Panc1 (cell line): ENCODE measurements at regions not wholly inside any gene's neighbourhood (a gene's known extent, or its start where the extent isn't known, plus 50 kb on each side); places are given as distances from the start of the nearest gene placed in this dataset.

Experiments
- POLR2AphosphoS5 ChIP-seq: IDR thresholded peaks from 2 replicates; pipeline ENCODE4 v1.6.1; 2012; ENCODE audit warnings: mild to moderate bottlenecking, low read depth, low read length, moderate library complexity
- TF ChIP-seq, protein P1 (sequence below): fragments of 450-650 bp; IDR thresholded peaks from 2 replicates; pipeline ENCODE4 v1.5.1; 2017; ENCODE audit warnings: mild to moderate bottlenecking
- TF ChIP-seq, protein P2 (sequence below), 2 experiments: IDR thresholded peaks; 2 replicates each; pipeline ENCODE4 v1.6.1; 2011 to 2012; ENCODE audit warnings: low read depth in 2 of 2, control low read depth in 1 of 2, low read length in 1 of 2, mild to moderate bottlenecking in 1 of 2, moderate library complexity in 1 of 2; ENCODE audit not compliant: insufficient read depth in 1 of 2

DNA sequence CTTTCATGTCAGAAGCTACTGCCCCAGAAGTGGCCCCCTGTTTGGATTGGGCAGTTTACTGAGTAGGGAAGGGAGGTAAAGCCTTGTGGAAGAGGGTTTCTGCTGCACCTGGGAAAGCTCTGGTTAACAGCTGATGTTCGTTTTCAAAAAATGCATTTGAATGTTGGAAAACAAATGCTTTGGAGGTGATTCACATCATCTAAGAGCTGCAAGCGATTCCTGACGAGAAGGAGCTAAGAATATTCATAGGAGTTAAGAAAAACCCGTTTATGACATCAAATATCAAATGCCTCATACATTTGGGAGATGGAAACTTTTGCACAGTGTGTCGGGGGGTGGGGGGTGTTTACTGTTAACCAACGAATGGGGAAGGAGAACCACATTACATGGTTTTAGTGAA, 183.8 kb upstream of the NR2F2 start:
- TF ChIP-seq, protein P1, sequence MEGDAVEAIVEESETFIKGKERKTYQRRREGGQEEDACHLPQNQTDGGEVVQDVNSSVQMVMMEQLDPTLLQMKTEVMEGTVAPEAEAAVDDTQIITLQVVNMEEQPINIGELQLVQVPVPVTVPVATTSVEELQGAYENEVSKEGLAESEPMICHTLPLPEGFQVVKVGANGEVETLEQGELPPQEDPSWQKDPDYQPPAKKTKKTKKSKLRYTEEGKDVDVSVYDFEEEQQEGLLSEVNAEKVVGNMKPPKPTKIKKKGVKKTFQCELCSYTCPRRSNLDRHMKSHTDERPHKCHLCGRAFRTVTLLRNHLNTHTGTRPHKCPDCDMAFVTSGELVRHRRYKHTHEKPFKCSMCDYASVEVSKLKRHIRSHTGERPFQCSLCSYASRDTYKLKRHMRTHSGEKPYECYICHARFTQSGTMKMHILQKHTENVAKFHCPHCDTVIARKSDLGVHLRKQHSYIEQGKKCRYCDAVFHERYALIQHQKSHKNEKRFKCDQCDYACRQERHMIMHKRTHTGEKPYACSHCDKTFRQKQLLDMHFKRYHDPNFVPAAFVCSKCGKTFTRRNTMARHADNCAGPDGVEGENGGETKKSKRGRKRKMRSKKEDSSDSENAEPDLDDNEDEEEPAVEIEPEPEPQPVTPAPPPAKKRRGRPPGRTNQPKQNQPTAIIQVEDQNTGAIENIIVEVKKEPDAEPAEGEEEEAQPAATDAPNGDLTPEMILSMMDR, result no peak
- no peak for TF ChIP-seq POLR2AphosphoS5
- TF ChIP-seq, protein P2, sequence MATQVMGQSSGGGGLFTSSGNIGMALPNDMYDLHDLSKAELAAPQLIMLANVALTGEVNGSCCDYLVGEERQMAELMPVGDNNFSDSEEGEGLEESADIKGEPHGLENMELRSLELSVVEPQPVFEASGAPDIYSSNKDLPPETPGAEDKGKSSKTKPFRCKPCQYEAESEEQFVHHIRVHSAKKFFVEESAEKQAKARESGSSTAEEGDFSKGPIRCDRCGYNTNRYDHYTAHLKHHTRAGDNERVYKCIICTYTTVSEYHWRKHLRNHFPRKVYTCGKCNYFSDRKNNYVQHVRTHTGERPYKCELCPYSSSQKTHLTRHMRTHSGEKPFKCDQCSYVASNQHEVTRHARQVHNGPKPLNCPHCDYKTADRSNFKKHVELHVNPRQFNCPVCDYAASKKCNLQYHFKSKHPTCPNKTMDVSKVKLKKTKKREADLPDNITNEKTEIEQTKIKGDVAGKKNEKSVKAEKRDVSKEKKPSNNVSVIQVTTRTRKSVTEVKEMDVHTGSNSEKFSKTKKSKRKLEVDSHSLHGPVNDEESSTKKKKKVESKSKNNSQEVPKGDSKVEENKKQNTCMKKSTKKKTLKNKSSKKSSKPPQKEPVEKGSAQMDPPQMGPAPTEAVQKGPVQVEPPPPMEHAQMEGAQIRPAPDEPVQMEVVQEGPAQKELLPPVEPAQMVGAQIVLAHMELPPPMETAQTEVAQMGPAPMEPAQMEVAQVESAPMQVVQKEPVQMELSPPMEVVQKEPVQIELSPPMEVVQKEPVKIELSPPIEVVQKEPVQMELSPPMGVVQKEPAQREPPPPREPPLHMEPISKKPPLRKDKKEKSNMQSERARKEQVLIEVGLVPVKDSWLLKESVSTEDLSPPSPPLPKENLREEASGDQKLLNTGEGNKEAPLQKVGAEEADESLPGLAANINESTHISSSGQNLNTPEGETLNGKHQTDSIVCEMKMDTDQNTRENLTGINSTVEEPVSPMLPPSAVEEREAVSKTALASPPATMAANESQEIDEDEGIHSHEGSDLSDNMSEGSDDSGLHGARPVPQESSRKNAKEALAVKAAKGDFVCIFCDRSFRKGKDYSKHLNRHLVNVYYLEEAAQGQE (IDR thresholded peaks at IDR 0.05; ENCODE audit: insufficient read depth in 1 of 2, low read depth in 2 of 2, low read length in 1 of 2), result no peak
